Upper lobe of left lung (tissue), 4 donors: ENCODE measurements at regions not wholly inside any gene's neighbourhood (a gene's known extent, or its start where the extent isn't known, plus 50 kb on each side); places are given as distances from the start of the nearest gene placed in this dataset.

Source experiments
- CTCF ChIP-seq, 6 experiments: fragments of 450-650 bp in 4 of 6; fragments of 200-600 bp in 2 of 6; sonication (generic) in 2 of 6; IDR thresholded peaks; one replicate each; pipeline ENCODE4 v1.5.1; 2016 to 2019; ENCODE audit warnings: antibody characterized with exemption in 6 of 6
- EP300 ChIP-seq, 4 donors: sonication (generic); formaldehyde crosslinking; IDR thresholded peaks; one replicate each; pipeline ENCODE4 v1.5.1; 2017; ENCODE audit warnings: antibody characterized with exemption in 4 of 4, control low read depth in 2 of 4
- POLR2A ChIP-seq, 4 donors: fragments of 450-650 bp; IDR thresholded peaks; one replicate each; pipeline ENCODE4 v1.5.1; 2016 to 2017; ENCODE audit warnings: antibody characterized with exemption in 4 of 4, mild to moderate bottlenecking in 2 of 4

GRCh38 chr2:111689941-111690340 lies 194.1 kb downstream of the ANAPC1 start:
- TF ChIP-seq CTCF (IDR thresholded peaks at IDR 0.05), result no peak
- TF ChIP-seq EP300 (IDR thresholded peaks at IDR 0.05), result no peak
- TF ChIP-seq POLR2A (IDR thresholded peaks at IDR 0.05), result no peak
